ACHN (cell line): ENCODE measurements at regions not wholly inside any gene's neighbourhood (a gene's known extent, or its start where the extent isn't known, plus 50 kb on each side); places are given as distances from the start of the nearest gene placed in this dataset.

ENCODE experiments used
- DNase-seq: peaks from one replicate; pipeline ENCODE4 v3.0.0-alpha.2; 2015
- in situ Hi-C: cut with HindIII; loops from 2 replicates; pipeline ENCODE4 v1.10.0; 2017; ENCODE audit warnings: low sequenced_read_pairs, low pct_ligation_motif_present, low pct_unique_long_range_greater_than_20kb

GRCh38 chr7:47696152-47696710 lies 114.3 kb upstream of the TNS3 start:
- no peak for DNase-seq

GRCh38 chr7:47693216-47693615 lies 111.3 kb upstream of the TNS3 start:
- DNase-seq: no peak
- in situ Hi-C loops: no loop called here

More at GRCh38 chr7:47696152-47696710, 114.3 kb upstream of the TNS3 start:
- in situ Hi-C loops: no loop called here

GRCh38 chr7:47691988-47692387 lies 110.1 kb upstream of the TNS3 start:
- in situ Hi-C loops: no loop called here
- no peak for DNase-seq

- in situ Hi-C loops: no loop called here
- no peak for DNase-seq
Measured at GRCh38 chr7:47690902-47691558, 109.1 kb upstream of the TNS3 start.

DNA sequence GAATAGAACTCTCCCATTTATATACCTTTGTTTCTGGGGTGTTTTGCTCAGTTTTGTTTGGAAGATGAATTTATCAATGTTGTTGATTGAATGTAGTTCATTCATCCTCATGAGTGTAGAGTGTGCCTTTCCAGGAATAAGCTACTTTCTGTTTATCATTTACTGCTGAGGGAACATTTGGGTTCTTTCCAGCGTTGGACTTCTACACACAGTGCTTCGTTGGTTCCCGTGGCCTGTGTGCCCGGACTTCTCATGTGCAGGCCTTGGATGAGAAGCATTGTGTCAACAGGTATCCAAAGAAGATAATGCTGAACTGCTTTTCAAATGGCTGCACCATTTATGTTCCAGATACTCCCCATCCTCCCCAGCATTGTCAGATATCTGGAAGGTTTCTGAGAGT lies 107.6 kb upstream of the TNS3 start:
- in situ Hi-C loops: no loop called here
- DNase-seq: no peak

GRCh38 chr7:47688311-47689100 lies 106.6 kb upstream of the TNS3 start:
- no peak for DNase-seq
- in situ Hi-C loops: no loop called here

DNA sequence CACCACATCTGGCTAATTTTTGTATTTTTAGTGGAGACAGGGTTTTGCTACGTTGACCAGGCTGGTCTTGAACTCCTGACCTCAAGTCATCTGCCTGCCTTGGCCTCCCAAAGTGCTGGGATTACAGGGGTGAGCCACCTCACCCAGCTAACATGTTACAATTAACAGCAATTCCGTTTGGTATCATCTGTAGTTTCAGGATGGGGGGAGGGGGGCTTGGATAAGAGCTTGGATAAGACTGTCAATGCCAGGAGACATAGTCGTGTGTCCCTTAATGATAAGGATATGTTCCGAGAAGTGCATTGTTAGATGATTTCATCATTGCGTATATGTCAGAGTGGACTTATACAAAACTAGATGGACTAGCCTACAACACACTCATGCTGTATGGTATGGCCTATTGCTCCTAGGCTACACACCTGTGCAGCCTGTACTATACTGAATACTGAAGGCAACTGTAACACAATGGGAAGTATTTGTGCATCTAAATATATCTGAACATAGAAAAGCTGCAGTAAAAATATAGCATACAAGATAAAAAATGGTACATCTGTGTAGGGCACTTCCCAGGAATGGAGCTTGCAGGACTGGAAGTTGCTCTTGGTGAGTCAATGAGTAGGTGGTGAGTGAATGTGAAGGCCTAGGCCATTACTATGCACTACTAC lies 103.9 kb upstream of the TNS3 start:
- in situ Hi-C loops: no loop called here
- no peak for DNase-seq

DNA sequence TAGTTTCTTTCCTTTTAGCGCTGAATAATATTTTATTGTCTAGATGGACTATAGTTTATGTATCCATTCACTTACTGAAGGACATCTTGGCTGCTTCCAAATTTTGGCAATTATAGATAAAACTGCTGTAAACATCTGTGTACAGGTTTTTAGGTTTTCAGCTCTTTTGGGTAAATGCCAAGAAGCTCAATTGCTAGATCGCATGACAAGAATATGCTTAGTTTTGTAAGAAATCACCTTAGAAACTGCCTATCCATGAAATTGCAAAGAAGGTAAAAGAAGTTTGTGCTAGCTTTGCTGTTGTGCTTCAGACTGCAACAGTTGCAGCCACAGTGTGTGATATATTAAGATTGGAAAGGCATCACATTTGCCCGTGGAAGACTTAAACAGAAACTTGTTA lies 103.2 kb upstream of the TNS3 start:
- DNase-seq: no peak
- in situ Hi-C loops: no loop called here

DNA sequence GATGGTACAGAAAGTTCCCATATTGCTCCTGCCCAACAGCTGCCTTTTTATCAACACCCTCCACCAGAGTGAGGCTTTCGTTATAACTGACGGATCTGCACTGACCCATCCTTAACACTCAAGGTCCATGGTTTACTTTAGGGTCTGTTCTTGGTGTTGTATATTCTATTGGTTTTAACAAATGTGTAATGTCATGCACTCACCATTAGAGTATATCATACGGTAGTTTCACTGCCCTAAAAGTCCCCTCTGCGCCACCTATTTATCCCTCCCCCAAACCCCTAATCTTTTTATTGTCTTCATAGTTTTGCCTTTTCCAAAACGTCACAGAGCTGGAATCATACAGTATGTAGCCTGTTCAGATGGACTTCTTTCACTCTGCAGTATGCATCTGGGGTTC lies 102.8 kb upstream of the TNS3 start:
- in situ Hi-C loops: no loop called here

GRCh38 chr7:47683485-47683898 lies 101.6 kb upstream of the TNS3 start:
- no peak for DNase-seq
- in situ Hi-C loops: no loop called here

More for the DNA sequence above, 102.8 kb upstream of the TNS3 start:
- DNase-seq: no peak

GRCh38 chr7:47682874-47683273 lies 101.0 kb upstream of the TNS3 start:
- no peak for DNase-seq
- in situ Hi-C loops: no loop called here

GRCh38 chr7:47681249-47681810 lies 99.4 kb upstream of the TNS3 start:
- in situ Hi-C loops: no loop called here
- DNase-seq: no peak

- no peak for DNase-seq
- in situ Hi-C loops: no loop called here
Measured at GRCh38 chr7:47678641-47679380, 96.9 kb upstream of the TNS3 start.

DNA sequence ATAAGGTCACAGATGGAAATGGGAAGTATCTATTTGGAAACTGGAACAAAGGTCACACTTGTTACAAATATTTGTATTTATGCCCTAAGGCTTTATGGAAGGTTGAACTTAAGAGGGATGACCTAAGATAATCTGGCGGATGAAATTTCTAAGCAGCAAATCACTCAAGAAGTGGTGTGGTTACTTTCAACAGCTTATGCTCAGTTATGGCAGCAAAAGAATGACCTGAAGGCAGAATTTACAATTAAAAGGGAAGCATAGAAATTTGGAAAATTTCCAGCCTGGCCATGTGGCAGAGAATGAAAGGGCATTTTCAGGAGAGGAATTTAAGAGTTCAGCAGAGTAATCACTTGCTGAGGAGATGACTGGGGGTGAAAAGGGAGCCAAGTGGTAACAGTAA lies 95.8 kb upstream of the TNS3 start:
- DNase-seq: no peak
- in situ Hi-C loops: no loop called here

- no peak for DNase-seq
- in situ Hi-C loops: no loop called here
Measured at GRCh38 chr7:47677093-47677492, 95.2 kb upstream of the TNS3 start.

DNA sequence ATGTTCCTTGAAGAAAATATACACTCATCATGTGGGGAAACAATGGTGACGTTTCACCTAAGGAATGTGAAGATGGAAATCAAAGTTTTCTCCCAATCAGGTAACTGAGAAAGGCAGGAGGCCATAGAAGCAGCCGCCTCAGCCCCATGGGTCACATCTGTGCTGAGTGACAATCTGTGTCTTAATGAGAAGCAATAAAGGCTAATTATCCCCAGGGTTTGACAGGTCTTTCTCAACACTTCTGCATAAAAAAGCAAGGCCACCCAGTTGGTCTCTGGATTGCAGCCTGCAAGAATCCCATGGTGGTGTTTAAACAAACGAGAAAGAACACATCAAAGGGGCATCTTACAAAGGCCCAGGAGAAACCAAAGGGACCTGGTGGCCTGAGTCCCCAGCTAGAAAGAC lies 91.1 kb upstream of the TNS3 start:
- DNase-seq: no peak
- in situ Hi-C loops: no loop called here

- in situ Hi-C loops: no loop called here
- no peak for DNase-seq
Measured at GRCh38 chr7:47672271-47672791, 90.4 kb upstream of the TNS3 start.

GRCh38 chr7:47671358-47671757 lies 89.4 kb upstream of the TNS3 start:
- in situ Hi-C loops: no loop called here
- DNase-seq: no peak
